Fibroblast of skin of right biceps (primary cell): ENCODE measurements at regions not wholly inside any gene's neighbourhood (a gene's known extent, or its start where the extent isn't known, plus 50 kb on each side); places are given as distances from the start of the nearest gene placed in this dataset.
A peak's percentile ranks its signal among the peaks of the same experiment; 100 is the strongest.
"Not testable (repeated sequence)": the region's sequence is repeated elsewhere in the genome, so short reads cannot be mapped to it uniquely, and the experiment has no call there.

Source experiments
- DNase-seq: peaks from one replicate; pipeline ENCODE4 v3.0.0-alpha.2; 2013

DNA sequence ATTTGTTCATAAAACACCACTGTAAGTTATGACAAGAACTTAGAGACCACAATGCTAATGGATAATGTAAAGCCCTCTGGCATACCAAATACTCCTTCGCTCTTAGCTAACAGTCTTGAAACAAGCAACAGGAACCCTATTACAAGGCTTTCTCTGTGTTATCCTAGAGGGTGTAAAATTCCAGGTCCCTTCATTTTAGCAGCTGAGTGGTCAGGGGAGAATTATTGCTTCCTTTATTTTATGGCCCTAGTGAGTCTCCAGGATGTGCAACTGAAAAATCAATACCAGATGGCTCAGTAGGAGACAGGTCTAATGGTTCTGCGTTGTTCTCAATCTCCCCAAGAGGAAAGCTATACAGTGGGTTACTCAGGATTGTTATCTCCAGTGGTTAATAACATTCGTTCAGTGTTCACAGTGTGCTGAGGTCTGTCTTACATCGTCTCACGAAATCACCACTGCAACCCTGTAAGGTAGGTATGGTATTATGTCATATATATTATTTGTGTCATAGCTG, 172.7 kb upstream of the CNOT2 start:
- peak; percentile 89 for DNase-seq

DNA sequence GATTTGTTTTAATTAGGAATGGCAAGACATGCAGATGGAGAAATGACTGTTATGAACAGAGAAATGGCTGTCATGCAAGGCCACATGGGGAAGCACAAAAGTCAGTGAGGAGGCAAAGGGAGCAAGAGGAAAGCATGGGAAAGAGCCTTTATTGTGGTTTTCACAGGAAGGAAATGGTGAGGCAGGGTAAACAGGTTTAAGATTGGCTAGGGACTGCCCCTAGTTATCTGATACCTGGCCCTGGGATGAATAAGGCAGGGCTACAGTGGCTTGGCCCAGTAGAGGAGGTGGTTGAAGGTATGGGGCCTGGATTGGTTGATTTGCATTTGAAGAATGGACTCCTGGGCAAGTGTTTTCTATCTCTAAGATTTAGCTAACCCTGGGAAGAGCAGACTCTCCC, 168.7 kb upstream of the CNOT2 start:
- no peak for DNase-seq

DNA sequence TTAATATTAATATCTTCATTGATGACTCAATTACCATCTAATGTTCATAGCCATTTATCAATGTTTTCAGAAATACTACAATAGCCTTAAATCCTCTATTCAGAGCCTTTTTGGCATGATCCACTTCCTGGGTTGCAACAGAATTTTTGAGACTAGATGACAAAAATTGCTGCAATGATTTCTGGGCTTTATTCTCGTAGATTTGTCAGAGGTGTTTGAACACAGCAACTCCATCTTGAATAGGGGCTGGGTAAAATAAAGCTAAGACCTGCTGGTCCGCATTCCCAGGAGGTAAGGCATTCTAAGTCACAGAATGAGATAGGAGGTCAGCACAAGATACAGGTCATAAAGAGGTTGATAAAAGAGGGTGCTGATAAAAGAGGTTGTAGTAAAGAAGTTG, 165.8 kb upstream of the CNOT2 start:
- no peak for DNase-seq

DNA sequence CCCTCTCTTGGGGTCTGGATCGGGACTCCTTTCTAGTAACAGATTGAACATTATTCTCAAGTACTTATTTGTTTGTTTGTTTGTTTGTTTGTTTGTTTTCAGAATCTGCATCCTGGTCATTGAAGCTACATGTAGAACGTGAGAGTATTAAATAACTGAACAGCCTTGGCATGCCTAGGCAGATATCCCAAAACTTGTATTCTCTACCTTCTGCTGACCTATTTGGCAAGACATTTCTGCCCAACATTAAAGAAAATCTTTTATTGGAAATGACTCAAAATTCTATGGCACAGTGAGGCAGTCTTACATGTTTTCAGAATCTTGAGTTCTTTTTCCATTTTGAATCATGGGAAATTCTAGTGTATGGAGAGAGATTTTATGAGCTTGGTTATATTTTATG, 165.1 kb upstream of the CNOT2 start:
- DNase-seq: no peak

DNA sequence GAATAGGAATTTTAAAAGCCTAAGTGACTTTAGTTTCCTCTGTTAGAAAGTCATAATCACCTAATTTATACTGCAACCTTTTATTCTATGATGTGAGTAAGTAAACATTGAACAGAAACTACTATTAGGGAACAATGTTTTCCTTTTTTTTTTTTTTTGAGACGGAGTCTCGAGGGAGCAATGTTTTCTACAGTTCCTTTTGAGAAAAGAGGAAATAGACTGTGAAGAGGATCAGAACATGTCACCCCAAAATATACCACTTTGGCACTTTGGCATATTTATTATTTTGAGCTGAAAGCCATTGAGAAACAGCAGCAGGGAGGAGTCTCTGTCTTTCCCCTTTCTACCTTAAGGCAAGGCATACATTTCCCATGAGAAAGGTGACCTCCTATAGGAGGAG, 162.7 kb upstream of the CNOT2 start:
- no peak for DNase-seq

DNA sequence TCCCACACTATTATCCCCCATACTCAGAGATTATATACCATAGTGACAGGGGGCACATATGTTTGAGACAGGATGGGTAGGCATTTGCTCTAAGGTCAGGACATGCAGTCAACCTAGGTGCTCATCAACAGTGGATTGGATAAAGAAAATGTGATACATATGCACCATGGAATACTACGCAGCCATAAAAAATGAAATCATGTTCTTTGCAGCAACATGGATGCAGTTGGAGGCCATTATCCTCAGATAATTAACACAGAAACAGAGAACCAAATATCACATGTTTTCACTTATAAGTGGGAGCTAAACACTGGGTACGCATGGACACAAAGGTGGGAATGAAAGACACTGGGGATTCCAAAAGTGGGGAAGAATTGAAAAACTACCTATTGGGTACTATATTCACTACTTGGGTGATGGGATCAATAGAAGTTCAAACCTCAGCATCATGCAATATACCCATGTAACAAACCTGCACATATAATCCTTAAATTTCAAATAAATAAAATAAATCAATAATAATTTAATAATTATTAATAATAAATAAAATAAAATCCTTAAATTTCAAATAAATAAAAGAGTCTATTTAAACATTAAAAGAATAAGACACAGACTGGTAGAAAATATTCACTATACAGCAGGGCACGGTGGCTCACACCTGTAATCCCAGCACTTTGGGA, 160.1 kb upstream of the CNOT2 start:
- DNase-seq: no peak

DNA sequence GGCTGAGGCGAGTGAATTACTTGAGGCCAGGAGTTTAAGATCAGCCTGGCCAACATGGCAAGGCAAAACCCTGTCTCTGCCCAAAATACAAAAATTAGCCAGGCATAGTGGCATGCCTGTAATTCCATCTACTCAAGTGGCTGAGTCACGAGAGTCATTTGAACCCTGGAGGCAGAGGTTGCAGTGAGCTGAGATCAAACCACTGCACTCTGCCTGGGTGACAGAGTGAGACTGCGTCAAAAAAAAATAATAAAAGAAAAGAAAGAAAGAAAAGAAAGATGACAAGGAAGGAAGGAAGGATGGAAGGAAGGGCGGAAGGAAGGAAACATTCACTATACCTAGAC, 159.6 kb upstream of the CNOT2 start:
- no peak for DNase-seq

DNA sequence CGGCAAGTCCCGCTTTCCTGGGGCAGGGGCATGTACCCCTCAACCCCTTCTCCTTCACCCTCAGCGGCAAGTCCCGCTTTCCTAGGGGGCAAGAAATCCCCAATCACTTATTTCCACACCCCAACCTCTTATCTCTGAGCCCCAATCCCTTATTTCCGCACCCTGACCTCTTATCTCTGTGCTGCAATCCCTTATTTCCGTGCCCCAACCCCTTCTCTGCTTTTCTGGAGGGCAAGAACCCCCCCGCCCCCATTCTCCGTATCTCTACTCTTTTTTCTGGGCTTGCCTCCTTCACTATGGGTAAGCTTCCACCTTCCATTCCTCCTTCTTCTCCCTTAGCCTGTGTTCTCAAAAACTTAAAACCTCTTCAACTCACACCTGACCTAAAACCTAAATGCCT, 156.9 kb upstream of the CNOT2 start:
- DNase-seq: not testable (repeated sequence)

DNA sequence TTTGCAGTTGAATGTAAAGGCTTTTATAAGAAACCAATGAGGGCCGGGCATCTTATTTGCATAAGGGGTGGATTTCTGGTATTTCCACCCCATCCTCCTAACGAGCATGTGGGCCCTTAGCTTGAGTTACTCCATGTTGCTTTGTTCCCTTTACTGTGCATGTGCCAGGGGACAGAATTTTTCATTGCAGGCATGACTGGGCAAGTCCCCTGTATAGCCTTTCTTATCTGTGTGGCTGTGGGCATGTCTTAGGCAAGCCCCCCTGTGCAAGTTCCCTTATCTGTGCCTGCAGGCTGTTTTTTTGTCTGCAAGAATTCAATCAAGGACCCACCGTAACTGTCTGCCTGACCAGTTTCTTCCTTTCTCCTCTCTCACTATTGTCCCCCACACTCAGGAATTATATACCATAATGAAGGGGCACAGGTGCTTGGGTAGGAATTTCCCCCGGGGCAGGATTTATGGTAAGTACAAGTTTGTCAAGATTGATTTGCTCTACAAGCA, 152.2 kb upstream of the CNOT2 start:
- no peak for DNase-seq

DNA sequence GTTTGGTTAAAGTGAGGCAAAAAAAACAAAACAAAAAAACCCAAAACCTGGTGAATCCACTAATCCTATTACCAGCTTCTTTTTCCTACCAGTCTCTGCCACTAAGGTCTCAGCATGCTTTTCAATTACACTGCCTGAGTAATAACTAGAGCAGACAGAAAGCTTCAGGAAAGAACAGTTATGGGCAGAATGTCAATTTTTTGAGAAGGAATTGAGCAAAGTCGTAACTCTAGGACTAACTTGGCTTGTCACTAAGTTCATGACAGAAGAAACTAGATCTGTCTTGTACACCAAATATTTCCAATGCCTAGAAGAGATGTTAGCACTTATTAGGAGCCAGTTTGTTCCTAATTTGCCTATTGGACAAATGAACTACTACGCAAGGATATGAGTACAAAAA, 148.8 kb upstream of the CNOT2 start:
- DNase-seq: no peak

DNA sequence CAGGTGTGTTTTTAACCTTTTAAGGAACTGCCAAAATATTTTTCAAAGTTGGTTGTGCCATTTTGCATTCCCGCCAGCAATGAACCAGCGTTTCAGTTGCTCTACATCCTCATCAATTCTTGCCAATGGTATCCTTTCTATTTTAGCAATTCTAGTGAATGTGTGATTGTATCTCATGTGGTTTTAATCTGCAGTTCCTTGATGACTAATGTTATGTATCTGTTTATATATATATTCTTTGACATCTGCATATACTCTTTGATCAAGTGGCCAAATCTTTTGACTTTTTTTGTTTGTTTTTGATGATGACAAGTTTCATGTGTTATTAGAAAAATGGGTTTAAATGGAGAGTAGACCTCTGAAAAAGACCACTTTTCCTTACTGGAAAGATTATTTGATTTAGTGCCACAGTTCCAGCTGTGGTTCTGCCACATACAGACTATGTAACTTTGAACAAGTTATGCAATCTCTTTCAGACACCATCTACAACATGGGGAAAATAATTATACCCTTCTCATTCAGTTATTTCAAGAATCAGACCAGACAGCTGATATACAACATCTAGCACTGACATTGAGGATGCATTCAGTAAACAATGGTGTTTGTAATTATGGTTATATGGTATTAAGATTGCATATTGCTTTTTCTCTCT, 146.3 kb upstream of the CNOT2 start:
- no peak for DNase-seq

DNA sequence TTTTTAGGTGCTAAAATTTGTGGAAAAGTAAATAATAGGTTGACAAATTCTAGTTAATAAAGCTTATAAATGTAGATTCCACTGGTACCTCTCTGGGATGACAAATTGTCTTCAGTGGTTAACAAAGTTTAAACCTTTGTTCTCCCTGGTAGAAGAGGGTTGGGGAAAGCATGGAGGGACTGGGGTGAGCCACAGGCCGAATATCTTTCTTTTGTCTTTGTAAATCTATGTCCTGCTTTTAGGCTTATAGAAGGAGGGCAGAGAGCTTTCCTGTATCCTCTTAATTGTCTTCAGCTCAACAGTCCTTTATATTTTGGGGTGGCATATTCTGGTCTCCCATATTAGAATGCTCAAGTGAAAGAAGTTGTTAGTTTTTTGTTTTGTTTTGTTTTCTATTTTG, 142.2 kb upstream of the CNOT2 start:
- DNase-seq: no peak

DNA sequence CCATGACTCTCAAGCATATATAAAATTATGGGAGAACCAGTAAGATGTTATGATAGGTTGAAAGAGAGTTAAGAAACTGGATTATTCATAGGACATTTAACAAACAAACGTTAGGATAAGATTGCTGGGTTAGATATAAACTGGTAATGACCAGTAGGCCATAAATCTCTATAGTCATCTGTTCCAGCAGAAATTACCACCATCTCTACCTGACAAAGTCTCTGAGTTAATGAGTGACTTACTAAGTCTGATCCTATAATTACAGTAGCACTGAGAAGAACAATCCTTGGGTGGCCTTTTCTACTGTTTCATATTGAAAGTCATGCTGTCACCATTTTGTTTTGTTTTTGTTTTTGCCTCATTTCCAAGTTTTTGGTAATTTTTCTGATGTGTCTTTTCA, 136.9 kb upstream of the CNOT2 start:
- DNase-seq: no peak

DNA sequence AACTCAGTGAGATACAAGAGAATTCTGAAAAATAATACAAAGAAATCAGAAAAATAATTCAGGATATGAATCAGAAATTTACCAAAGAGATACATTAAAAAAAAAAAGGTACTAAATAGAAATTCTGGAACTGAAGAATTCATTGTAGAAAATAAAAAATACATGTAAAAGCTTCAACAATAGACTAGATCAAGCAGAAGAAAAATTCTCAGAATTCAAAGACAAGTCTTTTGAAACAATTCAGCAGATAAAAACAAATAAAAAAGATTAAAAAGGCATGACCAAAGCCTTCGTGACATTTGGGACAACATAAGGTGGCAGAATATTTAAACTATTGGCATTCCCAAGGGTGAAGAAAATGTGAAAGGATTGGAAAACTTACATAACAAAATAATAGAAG, 133.1 kb upstream of the CNOT2 start:
- DNase-seq: no peak

DNA sequence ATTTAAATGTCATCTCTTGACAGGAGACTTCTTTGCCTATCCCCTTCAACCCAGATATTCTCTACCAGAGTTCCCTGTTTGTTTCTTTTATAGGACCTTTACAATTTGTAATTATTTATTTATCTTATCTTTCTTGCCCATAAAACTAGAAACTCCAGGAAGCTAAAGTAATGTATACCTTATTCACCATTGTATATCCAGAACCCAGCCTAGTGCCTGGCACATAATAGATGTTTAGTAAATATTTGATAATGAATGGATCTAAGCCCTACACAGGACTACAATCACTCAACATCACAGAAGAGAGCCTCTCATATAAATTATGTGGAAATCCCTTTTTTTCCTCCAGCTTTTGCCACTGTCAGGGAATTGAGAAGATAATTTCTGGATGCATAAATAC, 125.6 kb upstream of the CNOT2 start:
- no peak for DNase-seq

DNA sequence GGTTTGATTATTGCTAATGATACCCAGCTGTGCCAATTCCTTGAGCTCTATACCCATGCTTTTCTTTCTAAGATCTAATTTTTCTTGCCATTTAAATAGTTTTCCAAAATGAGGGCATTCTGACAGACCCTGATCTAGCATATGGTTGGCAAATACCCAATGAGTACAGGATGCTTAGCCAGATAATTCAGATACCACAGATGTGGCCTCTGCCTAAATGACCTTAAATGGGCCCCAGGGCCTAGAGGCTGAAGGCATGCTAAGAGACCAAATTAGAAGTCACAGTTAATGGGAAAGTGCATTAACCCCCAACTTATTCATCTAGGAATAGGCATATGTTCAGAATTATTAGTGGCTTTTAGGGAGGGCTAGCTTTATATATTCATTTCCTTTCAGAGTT, 122.3 kb upstream of the CNOT2 start:
- DNase-seq: no peak

DNA sequence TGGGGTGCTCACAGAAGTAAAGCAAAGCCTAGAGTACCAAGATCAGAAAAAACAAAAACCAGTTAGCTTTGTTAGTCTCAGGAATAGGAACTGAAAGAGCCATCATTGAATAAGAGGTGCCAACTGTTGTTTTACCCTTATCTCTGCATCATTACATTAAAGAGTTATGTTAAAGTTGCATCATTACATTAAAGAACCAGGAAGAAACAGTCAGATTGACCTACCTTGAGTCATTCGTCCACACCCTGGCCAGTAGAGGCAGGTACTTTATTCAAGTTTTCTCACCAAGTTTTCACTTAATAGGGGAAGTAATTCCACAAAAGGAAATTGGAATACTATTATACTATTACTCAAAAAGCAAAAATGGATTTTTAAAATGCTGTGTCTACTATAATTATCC, 121.7 kb upstream of the CNOT2 start:
- no peak for DNase-seq

DNA sequence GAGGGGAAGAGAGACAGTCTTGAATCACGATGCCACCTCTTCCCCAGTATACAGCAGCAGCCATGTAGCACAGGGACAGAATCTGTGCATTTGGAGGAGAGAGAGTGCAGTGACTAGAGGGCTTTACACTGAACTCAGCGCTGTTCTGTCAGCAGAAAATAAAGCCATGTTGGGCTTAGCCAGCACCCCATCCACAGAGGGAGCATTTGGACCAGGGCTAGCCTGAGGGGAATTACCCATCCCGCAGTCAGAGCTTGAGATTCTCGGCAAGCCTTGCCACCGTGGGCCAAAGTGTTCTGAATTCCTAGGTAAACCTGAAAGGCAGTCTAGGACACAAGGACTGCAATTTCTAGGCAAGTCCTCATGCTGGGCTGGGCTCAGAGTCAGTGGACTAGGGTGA, 120.4 kb upstream of the CNOT2 start:
- no peak for DNase-seq

DNA sequence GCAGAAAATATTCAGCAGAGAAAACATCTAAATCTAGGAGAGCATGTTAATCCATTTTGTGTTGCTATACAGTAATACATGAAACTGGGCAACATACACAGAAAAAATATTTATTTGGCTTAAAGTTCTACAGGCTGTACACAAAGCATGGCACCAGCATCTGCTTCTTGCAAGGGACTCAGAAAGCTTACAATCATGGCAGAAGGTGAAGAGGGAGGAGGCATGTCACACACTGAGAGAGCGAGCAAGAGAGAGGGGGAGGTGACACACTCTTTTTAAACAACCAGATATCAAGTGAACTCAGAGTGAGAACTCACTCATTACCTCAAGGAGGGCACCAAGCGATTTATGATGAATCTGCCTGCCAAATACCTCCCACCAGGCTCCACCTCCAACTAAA, 94.2 kb upstream of the CNOT2 start:
- DNase-seq: no peak

DNA sequence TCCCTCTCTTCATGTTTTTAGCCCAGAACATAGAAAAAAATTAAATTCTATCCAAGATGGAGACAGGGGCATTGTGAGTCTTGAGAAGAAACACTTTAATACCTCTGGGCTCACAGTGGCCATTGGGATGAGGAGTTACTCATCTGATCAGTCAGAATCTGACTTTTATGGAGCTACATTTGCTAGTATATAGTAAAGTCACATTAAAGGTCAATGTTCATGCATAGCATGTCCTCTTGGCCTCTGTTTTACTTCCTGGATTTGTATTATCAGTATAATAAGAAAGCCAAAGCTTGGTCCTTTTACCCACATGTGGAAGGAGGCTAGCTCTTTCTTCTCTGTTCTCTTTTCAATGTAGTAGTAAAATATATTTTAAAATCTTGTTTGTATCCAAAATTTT, 93.6 kb upstream of the CNOT2 start:
- DNase-seq: no peak

DNA sequence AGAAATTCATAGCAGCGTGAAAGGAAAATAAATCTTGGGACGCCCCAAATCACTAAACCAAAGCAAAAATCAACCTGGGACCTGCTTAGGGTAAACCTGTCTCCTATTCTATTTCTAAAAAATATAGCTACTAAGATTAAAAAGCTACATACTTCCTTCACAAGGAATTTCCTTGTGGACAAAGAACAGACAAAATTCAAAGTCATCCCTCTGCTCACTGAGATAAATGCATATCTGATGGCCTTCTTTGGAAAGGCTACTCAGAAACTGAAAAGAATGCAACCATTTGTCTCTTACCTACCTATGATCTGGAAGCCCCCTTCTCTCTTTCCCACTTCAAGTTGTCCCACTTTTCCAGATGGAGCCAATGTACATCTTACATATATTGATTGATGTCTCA, 93.0 kb upstream of the CNOT2 start:
- DNase-seq: no peak

DNA sequence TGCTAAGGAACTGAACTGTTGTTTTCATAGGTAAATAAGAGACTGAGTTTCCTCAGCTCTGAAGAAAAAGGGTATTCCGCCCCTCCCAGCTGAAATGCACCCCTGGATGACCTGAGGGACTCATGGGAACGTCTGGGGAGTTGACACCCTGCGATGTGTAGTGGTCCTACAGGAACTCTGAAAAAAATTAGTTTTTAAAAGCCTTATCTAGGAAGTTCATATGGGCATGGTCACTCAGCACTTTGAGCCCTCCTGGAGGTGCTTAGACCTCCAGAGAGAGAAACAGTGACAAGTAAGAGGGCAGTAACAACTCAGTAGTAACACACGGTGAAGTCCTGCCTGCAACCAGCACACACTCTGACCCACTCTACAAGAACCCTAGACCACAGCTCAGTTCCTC, 91.2 kb upstream of the CNOT2 start:
- DNase-seq: no peak

DNA sequence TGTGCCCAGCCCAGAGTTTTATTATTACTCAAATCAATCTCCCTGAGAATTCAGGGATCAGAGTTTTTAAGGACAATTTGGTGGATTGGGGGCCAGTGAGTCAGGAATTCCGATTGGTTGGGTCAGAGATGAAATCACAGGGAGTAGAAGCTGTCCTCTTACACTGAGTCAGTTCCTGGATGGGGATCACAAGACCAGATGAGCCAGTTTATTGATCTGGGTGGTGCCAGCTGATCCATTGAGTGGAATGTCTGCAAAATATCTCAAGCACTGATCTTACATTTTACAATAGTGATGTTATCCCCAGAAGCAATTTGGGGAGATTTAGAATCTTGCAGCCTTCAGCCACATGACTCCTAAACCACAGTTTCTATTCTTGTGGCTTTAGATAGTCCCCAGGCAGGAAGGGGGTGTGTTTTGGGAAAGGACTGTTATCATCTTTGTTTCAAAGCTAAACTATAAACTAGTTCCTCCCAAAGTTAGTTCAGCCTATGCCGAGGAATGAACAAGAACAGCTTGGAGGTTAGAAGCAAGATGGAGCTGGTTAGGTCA, 89.1 kb upstream of the CNOT2 start:
- peak; percentile 2 for DNase-seq

DNA sequence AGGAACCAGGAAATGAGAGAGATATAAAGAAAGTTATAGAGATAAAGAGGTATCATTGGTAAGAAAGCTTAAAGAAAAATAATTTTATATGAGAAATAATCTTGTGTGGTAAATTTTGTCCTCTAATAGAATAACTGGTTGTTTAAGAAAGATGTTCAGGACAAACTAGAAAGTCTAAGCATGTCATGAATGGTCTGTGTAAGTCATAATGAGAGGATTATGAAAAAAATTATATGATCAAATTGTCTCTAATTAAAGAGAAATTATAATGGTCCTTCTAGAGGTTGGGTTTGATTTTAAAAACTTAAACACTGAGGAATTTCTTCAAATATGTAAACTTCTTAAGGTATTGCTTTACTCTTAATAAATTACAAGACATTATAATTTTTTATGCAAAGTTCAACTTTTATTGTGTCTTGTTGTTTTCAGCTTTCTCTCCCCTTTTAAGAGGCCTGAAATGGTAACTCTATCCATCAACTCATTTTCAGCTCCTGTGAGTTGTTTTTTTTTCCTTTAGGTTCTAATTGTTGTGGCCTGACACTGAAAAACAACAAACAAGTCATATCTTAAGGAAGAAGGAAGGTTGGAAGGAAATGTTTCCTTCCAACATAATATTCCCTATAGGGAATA, 88.2 kb upstream of the CNOT2 start:
- peak; percentile 19 for DNase-seq
